HG02870 (cell line): ENCODE measurements at regions not wholly inside any gene's neighbourhood (a gene's known extent, or its start where the extent isn't known, plus 50 kb on each side); places are given as distances from the start of the nearest gene placed in this dataset.
"Not testable (repeated sequence)": the region's sequence is repeated elsewhere in the genome, so short reads cannot be mapped to it uniquely, and the experiment has no call there.

ENCODE experiments used
- ATAC-seq: cut with Tn5 transposase; IDR thresholded peaks from one replicate; pipeline ENCODE4 v1.9.1; 2021; ENCODE audit warnings: mild to moderate bottlenecking, moderate library complexity; ENCODE audit not compliant: unreplicated experiment

DNA sequence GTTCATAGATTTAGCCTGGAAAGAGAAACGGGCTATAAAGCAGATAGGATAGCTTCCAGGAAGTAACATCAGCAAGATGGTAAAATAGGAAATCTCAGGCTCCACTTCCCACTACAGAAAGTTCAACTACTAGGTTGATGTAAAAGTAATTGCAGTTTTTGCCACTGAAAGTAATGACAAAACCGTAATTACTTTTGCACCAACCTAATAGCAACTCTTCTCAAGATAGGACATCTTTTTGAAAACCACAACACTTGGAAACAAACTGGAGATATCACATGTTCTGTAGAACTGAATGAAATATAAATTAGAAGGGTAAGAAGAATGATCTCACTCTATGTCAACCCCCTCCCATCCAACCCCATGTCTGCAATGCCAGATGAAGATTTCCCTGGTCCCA, 1154.3 kb downstream of the BCL11A start:
- ATAC-seq = no peak

DNA sequence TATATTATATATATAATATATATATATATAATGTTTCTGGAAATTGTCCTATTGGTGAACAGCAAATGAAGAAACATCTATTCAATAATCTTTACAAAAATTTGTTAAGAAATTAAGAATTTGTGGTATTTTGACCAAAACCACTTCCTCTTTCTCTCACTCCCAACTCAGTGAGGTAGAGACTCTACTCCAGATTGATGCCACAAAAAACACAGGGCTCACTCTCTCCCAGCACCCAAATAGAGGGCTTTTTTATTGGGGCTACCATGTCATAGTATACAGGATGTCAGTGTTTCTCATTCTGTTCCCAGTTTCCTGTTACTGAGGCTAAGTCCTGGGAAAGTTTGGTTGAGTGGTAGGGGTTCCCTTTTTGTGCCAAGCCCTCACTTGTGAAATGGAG, 1155.4 kb downstream of the BCL11A start:
- ATAC-seq = no peak

DNA sequence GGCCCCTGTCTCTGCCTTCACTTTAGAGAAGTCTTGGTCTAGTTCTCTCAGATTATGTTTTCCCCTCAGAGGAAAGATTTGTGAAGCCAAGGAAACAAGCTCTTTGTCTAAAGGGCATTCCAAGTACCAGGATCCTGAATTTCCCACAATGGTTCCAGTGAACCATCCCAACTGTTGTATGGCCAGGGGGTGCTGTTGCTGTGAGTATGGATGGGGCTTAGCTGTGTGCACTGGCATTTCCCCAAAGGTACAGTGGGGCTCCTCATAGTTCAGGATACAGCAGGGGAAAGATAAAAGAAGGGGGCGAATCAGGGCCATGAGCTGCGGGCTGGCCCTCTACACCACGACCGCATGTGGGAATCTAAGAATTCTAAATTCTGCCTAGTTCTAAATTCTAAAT, 1154.0 kb upstream of the FANCL start:
- no peak for ATAC-seq

DNA sequence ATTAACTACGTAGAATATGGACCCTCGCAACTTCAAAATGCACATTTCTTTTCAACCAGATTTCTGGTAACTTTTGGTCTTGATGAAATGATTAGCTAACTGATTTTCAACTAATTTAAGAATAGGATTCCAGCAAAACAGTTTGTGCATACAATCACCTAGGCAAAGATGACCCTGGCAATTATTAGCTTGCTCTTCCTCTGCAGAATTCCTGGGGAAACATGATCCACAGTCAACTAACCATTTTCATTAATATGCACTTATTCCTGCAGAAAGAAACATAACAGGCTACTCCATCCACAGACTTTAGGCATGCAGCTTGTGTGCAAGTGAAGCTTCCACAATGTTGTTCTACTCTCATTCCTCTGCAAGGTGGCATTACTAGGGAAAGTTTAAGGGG, 1150.8 kb upstream of the FANCL start:
- ATAC-seq = no peak

DNA sequence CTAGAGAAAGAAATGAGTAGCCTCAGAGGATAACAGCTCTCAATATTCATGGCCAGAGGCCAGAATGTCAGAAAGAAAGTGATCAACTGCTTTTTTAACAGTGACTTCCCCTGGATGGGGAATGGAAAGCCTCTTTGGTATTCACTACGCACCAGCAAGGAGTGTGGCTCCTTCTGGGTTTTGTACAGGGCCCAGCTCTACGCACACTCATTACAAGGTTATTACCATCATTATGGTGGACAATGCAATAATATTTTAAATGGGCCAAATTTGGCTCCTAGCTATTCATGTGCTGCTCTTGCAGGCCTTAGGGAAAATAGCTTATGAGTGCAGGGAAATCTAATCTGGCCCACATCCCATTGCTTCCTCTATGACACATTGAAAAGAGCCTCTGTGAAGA, 1149.5 kb upstream of the FANCL start:
- ATAC-seq = no peak

DNA sequence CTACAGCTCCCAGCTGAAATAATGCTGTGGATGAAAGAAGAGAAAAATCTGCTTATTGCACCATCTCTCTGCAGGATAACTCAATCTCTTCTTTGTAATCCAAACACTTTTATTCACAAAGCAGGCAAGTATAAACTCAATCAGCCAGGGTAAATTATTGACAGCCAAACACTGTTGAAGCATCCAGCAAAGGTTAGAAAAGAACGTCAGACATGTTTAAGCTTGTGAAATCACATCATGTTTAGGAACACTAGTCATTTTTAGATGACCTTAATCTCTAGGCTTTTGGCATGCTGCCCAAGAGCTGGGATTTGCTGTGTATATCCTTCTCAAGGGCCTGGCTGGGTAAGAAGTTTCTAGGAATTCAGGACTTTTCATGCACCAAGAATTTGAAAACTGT, 1148.1 kb upstream of the FANCL start:
- no peak for ATAC-seq

DNA sequence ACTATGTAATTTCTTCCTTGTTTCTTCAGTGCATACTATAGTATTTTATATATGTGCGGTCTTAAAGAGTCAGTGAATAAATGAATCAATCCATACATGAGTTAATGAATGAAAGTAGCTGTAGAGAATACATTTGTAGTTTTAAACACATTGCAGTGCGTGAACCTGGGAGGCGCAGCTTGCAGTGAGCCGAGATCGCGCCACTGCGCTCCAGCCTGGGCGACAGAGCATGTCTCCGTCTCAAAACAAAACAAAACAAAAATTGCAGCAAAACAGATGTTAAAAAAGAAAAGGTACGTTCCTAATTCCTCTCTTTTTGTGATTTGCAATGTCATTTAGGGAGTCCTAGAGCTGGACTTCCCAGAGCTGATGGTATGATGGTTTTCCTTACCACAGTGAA, 1144.8 kb upstream of the FANCL start:
- no peak for ATAC-seq

DNA sequence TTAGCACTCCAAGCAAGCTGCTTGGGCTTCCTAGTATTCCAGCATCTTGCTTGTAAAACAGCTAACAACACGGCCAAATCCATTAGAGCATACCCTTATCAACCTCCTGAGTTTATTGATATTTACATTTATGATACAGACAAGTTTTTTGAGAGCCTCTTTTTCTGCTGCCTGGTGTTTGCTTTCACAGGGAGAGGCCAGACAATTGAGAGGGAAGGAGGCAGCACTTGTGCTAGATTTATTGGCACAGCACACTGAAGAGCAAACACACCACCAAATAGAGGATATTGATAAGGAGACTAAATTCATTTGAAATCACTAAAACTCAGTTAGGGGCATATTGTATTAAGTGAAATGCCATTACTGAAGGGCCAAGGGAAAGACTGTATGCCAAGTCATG, 1142.3 kb upstream of the FANCL start:
- ATAC-seq = no peak

DNA sequence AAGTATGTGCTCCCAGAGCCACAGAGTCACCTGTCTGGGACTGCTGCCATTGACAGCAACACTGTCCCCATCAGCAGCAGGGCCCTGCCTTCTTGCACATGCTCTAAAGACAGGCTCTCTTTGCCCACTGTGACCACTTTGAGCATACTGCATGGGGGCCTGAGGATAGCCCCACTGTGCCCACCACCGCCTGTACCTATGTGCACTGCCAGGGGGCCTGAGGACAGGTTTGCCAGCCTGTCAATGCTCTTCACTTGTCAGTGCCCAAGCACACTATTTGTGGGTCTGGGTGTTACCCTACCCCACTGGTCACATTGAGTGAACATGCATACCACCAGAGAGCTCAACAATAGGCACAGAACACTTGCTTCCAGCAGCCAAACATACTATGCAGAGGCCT, 1137.0 kb upstream of the FANCL start:
- ATAC-seq = no peak

DNA sequence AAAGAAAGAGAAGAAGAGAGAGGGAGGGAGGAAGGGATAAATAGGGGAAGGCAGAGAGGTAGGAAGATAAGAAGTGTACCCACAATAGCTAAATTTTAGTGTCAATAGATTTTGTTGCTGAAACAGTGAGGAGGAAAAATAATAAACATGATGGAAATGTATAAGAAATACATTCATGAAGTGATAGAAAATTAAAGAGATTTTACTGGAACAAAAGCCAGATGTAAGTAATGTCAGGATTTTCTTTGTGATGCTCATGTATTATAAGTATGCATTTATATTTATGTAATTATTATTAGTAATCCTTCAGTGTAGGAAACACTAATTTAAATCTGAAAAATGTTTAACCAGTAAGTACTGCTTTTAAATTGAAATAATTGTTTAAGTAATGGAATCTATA, 1125.2 kb upstream of the FANCL start:
- ATAC-seq = no peak

DNA sequence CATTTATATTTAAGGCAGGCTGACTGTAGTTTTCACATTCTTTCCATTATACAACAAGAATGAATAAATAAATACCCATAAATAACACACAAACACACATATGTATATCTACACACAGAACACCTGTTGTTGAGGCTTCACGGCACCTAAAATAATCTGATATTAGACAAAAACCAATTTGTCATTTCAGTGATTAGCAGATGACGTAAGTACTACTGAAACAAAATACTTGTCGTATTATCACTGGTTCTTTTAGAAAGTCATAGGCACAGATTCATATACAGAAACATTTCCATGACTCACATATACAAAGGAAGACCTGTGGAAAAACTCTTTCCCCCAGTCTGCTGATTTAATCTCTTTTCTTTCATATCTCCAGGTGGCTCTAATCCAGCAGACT, 1113.4 kb upstream of the FANCL start:
- ATAC-seq = no peak

DNA sequence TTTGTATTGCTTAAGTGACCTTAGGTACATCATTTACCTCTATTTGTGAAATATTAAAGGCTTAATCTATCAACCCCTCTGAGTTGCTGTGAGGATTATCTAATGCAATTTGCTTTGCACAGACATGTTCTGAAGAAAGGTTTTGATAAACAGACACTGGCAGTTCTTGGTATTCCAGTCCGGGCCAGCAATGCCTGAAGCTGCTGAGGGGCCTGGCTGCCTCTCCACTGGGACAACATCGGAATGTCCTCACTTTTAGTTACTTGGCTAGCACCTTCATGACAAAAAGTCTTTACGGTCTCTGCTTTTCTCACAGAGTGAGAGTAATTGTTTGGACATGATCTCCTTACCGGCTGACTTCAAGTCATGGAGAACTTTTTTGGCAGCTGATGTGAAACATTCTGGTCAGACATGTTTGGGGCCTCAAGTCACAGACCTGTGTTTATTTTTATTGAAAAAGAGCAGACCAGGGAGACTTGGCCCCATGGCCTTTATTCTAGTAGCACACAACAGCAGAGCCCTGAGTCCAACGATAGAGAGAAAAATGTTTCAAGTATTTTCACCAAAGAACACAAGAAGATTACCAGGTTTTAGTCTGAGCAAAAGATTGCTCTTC, 1112.3 kb upstream of the FANCL start:
- ATAC-seq = no peak

DNA sequence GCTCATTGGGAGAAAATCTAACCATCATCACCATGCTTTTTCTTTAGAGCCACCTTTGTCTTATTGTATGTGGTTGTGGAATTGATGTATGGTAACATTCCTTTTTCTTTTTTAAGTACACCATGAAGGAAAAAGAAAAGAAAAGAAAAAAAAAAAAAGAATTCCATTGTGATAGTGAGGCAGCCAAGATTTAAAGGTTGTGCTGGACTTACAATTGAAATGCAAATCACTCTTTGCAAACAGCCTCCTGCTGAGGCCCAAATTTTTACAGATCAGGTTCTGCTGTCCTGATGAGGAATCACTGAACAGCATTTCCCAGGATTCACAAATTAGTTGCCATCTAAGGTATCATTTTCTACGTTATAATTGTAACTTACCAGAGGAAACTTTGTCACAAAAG, 1101.0 kb upstream of the FANCL start:
- ATAC-seq = no peak

DNA sequence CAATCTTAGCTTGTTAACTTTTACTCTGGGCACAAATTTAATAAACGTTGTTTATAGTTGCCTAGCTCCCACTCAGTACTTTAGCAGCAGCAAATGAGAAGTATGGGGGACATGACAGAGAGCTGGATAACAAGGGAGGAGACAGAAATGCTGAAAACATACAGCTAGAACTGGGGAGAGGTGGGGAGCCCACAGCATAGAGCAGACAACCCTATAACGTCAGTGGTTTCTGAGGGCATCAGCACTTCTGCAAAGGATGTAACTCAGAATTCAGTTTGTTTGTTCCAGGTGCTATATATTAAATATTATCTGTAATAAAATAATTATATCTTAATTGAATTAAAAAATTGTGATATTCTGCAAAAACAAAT, 1098.7 kb upstream of the FANCL start:
- ATAC-seq = no peak

DNA sequence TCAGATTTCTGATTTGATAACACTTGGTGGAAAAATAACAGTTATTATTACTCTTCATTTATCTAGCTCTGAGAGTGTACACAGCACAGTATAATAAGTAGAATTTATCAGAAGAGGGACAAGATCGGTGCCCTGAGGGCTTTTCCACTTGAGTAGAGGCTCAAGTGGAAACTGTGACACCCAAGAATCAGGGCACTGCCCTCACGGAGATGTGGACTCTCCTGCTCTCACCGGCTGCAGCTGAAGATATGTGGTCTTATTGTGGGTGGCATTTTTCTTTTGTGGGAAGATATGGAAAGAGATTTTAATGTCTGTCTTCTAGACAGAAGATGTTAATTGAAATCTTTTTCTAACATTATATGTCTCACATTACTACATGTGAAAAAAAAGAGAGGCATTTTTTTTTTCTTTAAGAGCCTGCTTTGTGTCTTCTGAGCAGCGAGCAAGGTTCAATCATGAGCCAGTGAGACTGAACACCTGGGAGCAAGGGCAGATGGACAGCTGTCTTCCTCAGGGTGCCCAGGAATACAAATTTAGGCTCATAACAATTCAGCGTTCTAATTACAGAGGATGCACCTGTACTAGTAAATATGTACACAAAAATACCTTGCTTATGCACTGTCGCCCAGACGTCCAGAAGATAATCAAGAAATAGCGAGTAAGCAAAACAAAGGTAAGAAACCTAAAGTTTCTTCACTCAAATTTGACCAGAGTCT, 1098.2 kb upstream of the FANCL start:
- ATAC-seq = no peak

DNA sequence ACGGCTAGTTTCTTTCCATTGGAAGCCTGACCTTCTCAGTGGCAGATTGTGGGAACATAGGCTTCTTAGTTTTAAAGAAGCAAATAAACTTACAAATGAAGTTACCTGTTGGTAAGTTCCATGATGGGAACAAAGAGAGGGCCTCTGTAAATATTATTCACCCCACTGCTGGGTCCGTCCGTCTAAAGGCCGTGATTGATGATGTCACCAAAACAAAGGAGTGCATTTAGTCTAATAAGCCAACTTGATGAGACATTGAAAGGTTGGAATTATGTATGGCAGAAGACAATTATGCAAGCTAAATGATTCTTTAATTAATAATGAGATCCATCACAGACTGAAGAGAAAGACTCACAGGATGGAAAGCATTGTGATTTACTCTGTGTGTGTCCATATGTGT, 1091.9 kb upstream of the FANCL start:
- no peak for ATAC-seq

DNA sequence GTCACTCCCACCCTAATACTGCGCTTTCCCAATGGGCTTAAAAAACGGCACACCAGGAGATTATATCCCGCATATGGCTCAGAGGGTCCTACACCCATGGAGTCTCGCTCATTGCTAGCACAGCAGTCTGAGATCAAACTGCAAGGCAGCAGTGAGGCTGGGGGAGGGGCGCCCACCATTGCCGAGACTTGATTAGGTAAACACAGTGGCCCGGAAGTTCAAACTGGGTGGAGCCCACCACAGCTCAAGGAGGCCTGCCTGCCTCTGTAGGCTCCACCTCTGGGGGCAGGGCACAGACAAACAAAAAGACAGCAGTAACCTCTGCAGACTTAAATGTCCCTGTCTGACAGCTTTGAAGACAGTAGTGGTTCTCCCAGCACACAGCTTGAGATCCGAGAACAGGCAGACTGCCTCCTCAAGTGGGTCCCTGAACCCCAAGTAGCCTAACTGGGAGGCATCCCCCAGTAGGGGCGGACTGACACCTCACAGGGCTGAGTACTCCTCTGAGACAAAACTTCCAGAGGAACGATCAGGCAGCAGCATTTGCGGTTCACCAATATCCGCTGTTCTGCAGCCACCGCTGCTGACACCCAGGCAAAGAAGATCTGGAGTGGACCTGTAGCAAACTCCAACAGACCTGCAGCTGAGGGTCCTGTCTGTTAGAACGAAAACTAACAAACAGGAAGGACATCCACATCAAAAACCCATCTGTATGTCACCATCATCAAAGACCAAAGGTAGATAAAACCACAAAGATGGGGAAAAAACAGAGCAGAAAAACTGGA, 1085.6 kb upstream of the FANCL start:
- not testable (repeated sequence) for ATAC-seq

DNA sequence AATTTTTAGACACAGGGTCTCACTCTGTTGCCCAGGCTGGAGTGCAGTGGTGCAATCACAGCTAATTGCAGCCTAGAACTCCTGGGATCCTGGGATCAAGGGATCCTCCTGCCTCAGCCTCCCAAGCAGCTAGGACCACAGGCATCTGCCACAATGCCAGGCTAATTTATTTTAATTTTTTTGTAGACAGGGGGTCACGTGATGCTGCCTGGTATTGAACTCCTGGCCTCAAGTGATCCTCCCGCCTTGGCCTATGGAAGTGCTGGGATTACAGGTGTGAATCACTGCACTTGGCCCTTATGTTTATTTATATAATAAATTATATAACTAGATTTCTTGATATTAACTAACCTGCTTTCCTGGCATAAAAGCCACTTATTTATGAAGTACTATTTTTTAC, 1081.7 kb upstream of the FANCL start:
- no peak for ATAC-seq

DNA sequence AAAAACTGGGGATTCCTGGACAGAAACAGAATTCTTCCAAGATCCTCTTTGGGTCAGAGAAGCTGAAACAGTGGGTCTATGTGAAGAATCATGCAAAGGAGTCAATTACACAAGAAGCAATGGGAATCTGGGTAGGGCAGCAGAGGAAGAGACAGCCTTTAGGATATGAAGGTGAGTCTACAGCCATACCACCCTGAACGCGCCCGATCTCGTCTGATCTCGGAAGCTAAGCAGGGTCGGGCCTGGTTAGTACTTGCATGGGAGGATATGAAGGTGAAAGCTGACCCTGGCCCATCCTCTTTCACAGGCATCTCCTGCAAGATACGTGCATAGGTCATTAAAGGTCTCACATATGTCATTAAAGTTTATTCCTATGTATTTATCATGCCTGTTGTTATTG, 1080.9 kb upstream of the FANCL start:
- no peak for ATAC-seq

DNA sequence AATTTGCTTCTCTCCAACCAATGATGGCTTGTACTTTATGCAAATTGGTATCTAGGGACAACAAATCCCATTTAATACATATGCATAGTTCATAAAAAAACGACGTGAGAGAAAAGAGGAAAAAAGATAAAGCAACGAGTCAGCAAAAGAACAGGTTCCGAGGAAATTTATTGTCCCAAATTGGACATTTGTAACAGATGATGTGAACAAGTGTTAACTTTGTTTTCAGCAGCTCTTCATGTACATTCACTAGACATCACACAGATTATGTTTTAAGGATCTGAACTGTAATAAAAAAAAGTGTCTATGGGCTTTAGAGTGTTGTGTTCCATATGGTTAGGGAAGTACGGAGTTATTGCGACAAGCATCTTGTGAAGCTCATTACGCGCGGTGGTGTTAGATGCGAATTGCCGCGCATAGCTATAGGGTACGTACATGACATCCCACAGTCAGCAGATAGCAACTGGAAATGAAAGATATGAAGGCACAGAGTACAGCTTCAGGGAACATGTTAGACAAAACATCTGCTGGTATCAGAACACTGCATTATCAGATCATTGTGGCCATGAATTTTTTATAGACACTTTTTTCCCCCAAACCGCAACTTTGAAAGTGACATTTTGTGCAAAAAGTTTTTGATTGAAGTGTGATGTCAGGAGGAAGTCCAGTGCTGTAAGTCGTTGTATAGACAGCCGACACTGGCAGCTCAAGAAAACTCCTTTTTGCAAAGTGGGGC, 1073.1 kb upstream of the FANCL start:
- ATAC-seq = no peak
